Hepatocyte (in vitro differentiated cells): ENCODE measurements at regions not wholly inside any gene's neighbourhood (a gene's known extent, or its start where the extent isn't known, plus 50 kb on each side); places are given as distances from the start of the nearest gene placed in this dataset.

Source experiments
- DNase-seq: peaks from one replicate; pipeline ENCODE4 v3.0.0-alpha.2; 2016; ENCODE audit warnings: low spot score
- H2AFZ ChIP-seq: fragments of 200-600 bp; sonication (generic); 2 replicates; pipeline ENCODE4 v1.6.0; 2016; ENCODE audit warnings: antibody characterized with exemption, mild to moderate bottlenecking
- H3K27ac ChIP-seq: fragments of 200-600 bp; sonication (generic); 2 replicates; pipeline ENCODE4 v1.5.1; 2016; ENCODE audit warnings: mild to moderate bottlenecking
- H3K27me3 ChIP-seq: fragments of 200-600 bp; sonication (generic); 2 replicates; pipeline ENCODE4 v1.6.1; 2016
- H3K36me3 ChIP-seq: fragments of 200-600 bp; sonication (generic); replicated peaks from 2 replicates; pipeline ENCODE4 v1.5.1; 2016; ENCODE audit warnings: low read depth; ENCODE audit not compliant: insufficient read depth
- H3K4me1 ChIP-seq: fragments of 200-600 bp; sonication (generic); 2 replicates; pipeline ENCODE4 v1.5.1; 2016; ENCODE audit warnings: mild to moderate bottlenecking, moderate library complexity; ENCODE audit not compliant: insufficient read depth
- H3K4me2 ChIP-seq: fragments of 200-600 bp; sonication (generic); 2 replicates; pipeline ENCODE4 v1.6.0; 2016
- H3K4me3 ChIP-seq: fragments of 200-600 bp; sonication (generic); 2 replicates; pipeline ENCODE4 v1.5.1; 2016; ENCODE audit warnings: mild to moderate bottlenecking
- H3K79me2 ChIP-seq: fragments of 200-600 bp; sonication (generic); 2 replicates; pipeline ENCODE4 v1.6.0; 2017; ENCODE audit warnings: mild to moderate bottlenecking
- H3K9me2 ChIP-seq: fragments of 200-600 bp; sonication (generic); replicated peaks from 2 replicates; pipeline ENCODE4 v1.6.0; 2017; ENCODE audit warnings: mild to moderate bottlenecking; ENCODE audit not compliant: insufficient read depth
- H3K9me3 ChIP-seq: fragments of 200-600 bp; sonication (generic); 2 replicates; pipeline ENCODE4 v1.5.1; 2016; ENCODE audit warnings: low read depth, mild to moderate bottlenecking
- H4K20me1 ChIP-seq: fragments of 200-600 bp; sonication (generic); 2 replicates; pipeline ENCODE4 v1.6.0; 2016; ENCODE audit warnings: mild to moderate bottlenecking; ENCODE audit not compliant: insufficient read depth, poor library complexity, severe bottlenecking
- CTCF ChIP-seq: fragments of 200-600 bp; sonication (generic); IDR thresholded peaks from 2 replicates; pipeline ENCODE4 v1.5.1; 2016; ENCODE audit warnings: antibody characterized with exemption, mild to moderate bottlenecking; ENCODE audit not compliant: poor library complexity
- EZH2 ChIP-seq: fragments of 200-600 bp; sonication (generic); IDR thresholded peaks from 2 replicates; pipeline ENCODE4 v1.6.1; 2016; ENCODE audit warnings: antibody characterized with exemption, mild to moderate bottlenecking, borderline replicate concordance
- EZH2phosphoT487 ChIP-seq: fragments of 200-600 bp; sonication (generic); IDR thresholded peaks from one replicate; pipeline ENCODE4 v1.6.1; 2018; ENCODE audit warnings: antibody characterized with exemption, mild to moderate bottlenecking, low read depth, moderate library complexity; ENCODE audit not compliant: unreplicated experiment, severe bottlenecking
- WGBS: methylation state at CpG from one replicate; pipeline ENCODE4 v1.1.6; 2016; ENCODE audit warnings: low lambda C conversion rate; ENCODE audit errors: missing lambda C conversion rate; 5-methylcytosine and 5-hydroxymethylcytosine counted together

- no peaks in the 10 kb centered on the region for H4K20me1 ChIP-seq
- no peaks in the 10 kb centered on the region for H3K9me3 ChIP-seq
- no peak overlapping the region for H3K4me2 ChIP-seq
- H3K79me2 ChIP-seq: no peaks in the 10 kb centered on the region
- no peaks in the 10 kb centered on the region for H3K27me3 ChIP-seq
- H3K4me3 ChIP-seq: no peak overlapping the region
- H3K9me2 ChIP-seq: no peaks in the 10 kb centered on the region
- no peaks in the 10 kb centered on the region for H3K36me3 ChIP-seq
- no peak for DNase-seq
- no peak overlapping the region for H2AFZ ChIP-seq
- WGBS: 90% methylated on average over 7 of the region's 7 CpGs
- H3K4me1 ChIP-seq: no peaks in the 10 kb centered on the region
- no peak for TF ChIP-seq EZH2
- TF ChIP-seq CTCF: no peak
- H3K27ac ChIP-seq: no peak overlapping the region
Measured at GRCh38 chr6:121810158-121811032, 374.9 kb downstream of the GJA1 start.

GRCh38 chr6:121811106-121811505 lies 375.7 kb downstream of the GJA1 start:
- Histone ChIP-seq H3K79me2 (no peaks in the 10 kb centered on the region), H4K20me1 (no peaks in the 10 kb centered on the region), H3K4me2 (no peak overlapping the region), H3K27ac (no peak overlapping the region), H3K4me3 (no peak overlapping the region), H3K27me3 (no peaks in the 10 kb centered on the region), H3K4me1 (no peaks in the 10 kb centered on the region), H2AFZ (no peak overlapping the region), H3K9me3 (no peaks in the 10 kb centered on the region), H3K9me2 (no peaks in the 10 kb centered on the region), H3K36me3 (no peaks in the 10 kb centered on the region)
- DNase-seq: no peak
- TF ChIP-seq CTCF: no peak
- WGBS: 82% methylated on average over 3 of the region's 3 CpGs

DNA sequence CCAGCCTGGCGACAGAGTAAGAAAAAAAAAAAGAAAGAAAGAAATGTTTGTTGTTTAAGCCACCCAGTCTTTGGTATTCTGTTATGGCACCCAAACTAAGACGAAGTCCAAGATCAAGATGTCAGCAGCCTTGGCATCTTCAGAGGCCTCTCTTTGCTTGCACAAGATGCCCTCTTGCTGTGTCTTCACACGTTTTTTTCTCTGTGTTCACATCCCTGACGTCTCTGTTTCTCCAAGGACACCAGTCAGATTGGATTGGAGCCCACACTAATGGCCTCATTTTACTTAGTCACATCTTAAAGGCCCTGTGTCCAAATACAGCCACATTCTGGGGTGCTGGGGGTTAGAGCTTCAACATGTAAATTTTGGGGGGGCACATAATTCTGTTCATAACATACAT lies 380.9 kb downstream of the GJA1 start:
- H3K36me3 ChIP-seq: no peaks in the 10 kb centered on the region
- no peak for DNase-seq
- no peaks in the 10 kb centered on the region for H3K9me3 ChIP-seq
- H3K4me2 ChIP-seq: no peak overlapping the region
- no peak overlapping the region for H2AFZ ChIP-seq
- peaks cover 12% of the 10 kb centered on the region for H3K4me1 ChIP-seq
- no peaks in the 10 kb centered on the region for H3K79me2 ChIP-seq
- H3K27me3 ChIP-seq: no peaks in the 10 kb centered on the region
- no peak overlapping the region for H3K4me3 ChIP-seq
- H4K20me1 ChIP-seq: no peaks in the 10 kb centered on the region
- no peaks in the 10 kb centered on the region for H3K9me2 ChIP-seq
- WGBS: 76% methylated on average over 4 of the region's 4 CpGs
- TF ChIP-seq EZH2 (no peak), EZH2phosphoT487 (no peak), CTCF (no peak)
- no peak overlapping the region for H3K27ac ChIP-seq
